GM12872 (cell line): ENCODE measurements at regions not wholly inside any gene's neighbourhood (a gene's known extent, or its start where the extent isn't known, plus 50 kb on each side); places are given as distances from the start of the nearest gene placed in this dataset.

Source experiments
- TF ChIP-seq, protein P1 (sequence below): IDR thresholded peaks from 3 replicates; pipeline ENCODE4 v1.5.1; 2011; ENCODE audit warnings: low read depth, mild to moderate bottlenecking, low read length, moderate library complexity; ENCODE audit not compliant: insufficient read depth

DNA sequence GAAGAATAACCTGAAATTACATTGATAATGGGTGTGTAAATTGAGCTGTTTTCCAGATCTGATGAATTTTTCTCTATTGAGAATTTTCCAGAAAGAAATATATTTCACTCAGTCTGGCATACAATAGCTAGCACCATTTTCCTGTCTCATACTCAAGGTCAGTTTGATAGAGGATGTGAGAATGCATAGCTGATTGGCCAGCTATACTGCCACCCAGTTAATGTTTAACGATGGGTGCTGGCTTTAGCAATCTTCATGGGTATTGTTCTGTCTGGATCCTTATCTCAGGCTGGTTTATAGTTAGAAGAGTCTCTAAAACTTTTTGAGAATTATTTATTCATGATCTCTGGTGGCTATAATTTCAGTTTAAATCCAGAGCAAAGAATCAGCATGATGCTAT, 147.4 kb downstream of the HDGFL1 start:
- TF ChIP-seq, protein P1, sequence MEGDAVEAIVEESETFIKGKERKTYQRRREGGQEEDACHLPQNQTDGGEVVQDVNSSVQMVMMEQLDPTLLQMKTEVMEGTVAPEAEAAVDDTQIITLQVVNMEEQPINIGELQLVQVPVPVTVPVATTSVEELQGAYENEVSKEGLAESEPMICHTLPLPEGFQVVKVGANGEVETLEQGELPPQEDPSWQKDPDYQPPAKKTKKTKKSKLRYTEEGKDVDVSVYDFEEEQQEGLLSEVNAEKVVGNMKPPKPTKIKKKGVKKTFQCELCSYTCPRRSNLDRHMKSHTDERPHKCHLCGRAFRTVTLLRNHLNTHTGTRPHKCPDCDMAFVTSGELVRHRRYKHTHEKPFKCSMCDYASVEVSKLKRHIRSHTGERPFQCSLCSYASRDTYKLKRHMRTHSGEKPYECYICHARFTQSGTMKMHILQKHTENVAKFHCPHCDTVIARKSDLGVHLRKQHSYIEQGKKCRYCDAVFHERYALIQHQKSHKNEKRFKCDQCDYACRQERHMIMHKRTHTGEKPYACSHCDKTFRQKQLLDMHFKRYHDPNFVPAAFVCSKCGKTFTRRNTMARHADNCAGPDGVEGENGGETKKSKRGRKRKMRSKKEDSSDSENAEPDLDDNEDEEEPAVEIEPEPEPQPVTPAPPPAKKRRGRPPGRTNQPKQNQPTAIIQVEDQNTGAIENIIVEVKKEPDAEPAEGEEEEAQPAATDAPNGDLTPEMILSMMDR = no peak

DNA sequence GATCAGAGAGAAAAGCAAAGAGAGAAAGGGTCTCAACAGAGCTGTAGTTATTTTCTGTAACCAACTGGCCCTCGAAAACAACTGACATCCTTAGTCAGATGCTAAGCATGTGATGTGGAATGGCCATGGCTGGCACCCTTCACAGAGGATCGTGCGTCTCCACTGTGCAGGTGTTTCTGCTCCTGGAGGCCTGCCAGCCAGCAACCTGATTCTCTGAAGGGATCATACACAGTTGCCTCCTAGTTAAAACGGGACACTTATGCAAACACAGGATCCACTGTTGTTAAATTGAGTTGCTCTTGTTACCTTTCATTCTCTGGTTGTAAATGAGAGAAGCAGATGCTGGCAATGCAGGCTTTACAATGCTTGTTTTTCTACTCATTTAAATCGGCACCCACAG, 148.5 kb downstream of the HDGFL1 start:
- TF ChIP-seq, protein P1 = no peak

DNA sequence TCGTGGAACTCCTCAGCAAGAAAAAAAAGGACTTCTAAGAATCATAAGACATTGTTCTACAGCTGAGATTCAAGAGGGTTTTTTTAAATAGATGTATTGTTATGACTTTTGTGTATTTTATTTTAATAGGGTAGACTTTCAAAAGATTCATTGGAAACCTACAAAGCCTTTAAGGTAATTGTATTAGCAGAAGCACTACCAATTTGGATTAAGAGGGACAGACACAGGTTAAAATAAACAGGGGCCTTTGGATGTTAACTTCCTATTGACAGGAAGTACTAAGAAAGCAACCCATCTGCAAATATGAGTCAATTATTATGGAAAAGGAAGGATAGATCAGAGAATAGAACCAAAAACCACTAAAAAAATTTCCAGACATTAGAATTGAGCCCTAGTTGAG, 153.5 kb downstream of the HDGFL1 start:
- TF ChIP-seq, protein P1 = no peak

DNA sequence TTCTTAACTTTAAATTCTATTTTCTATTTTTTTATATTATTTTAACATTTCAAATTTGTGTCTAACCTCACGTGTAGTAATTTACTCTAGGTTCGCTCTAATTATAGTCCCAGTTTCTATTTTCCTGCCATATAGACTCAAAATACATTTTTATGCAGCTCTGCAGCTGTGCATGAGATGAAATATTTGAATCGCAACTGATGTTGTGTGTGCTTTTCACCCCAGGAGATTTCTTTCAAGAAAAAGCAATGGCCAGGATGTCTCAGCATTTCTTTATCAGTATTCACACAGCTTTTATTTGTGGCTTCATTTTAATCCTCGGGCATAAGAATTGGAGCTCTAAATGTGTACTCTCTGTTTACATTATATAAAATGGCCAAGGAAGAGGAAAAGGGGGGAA, 157.6 kb downstream of the HDGFL1 start:
- TF ChIP-seq, protein P1 = no peak

DNA sequence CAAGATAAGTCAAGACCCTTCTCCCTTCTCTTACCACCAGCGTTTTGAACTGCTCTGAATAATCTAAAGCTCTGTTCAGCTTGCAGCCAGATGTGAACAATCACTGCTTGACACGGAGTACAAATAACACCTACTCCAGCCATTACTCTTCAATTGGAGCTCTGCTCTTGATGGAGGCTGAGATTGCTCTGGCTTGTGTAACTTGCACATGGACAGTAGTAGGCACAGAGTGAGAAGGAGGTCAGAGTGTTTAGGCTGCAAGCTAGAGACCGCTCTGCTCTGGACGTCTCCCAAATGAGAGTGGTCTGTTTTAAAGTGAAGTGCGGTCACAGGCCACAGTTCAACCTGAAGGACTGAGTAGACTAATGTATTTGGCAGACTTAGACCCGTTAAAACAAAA, 158.3 kb downstream of the HDGFL1 start:
- TF ChIP-seq, protein P1 = no peak

DNA sequence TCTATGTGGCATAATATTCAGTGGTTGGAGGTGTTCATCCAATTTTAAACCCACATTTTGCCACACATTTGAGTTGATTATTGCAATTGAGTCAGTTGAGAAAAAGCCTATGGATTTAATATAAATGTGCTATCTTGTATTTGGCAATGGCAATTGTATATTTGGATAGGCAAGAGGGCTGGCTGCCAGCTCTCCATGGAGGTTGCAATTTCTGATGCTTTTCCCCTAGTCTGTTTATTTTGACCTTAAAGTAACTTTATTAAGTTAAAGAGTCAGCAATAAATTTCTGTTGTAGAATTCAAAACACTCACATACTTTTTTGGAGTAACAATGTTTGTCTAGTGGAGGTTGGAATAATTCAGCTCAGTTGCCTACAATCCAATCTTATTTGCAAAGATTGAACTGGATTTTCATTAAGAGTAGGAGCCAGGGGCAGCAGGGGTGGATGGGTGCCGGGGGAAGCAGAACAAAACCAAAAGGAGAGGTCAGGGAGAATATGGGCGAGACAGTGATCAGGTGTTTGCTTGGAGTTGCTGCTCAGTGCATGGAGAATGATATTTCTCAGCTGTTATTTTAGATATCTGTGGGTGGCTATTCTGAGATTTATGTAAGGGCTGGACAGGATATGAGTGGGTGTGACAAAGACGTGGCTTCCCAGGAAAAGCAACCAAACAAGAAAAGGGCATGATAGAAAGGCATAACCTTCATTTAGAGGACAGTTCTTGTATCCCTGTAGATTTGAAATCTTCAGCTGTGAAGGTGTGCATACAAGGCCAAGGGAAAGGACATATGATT, 163.0 kb downstream of the HDGFL1 start:
- TF ChIP-seq, protein P1 = no peak

DNA sequence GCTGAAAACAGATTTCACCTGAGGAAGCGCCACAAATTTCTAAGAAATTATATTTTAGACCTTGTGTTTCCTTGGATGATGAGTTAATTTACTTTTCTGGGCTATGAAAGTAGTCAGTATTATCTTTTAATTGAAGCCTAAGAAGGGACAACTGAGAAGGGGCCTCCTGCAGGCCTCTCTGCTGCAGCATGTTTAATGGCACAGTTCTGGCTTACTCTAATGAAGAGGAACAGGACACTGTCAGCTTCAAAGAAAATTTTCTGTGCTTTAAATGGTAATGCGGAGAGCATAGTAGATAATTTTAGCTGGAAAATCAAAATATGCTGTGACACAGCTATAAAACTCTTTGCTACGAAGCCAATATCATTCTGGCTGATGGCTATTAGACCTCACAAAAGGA, 167.4 kb downstream of the HDGFL1 start:
- TF ChIP-seq, protein P1 = no peak

DNA sequence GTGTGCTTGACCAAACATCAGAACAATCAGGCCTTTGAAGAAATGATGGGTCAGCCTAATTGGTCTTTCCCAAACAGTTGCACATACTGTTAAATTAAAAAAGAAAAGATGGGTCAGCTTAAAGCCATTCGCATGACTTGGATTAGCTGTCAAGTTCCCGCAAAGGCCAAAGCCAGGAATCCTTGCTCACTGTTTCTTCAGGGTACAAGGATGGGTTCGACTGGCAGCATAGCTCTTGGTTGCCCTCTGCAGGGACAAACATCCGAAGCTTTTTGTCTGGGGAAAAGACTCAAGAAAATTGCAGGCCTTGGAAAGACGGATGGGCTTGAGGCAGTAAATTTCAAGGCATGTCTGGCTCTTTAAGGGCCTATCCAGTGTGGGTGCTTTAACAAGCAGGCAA, 168.0 kb downstream of the HDGFL1 start:
- TF ChIP-seq, protein P1 = peak; percentile 31; the same call in 1 of the 3 replicates
